DMS53 treated with DMSO at 0.1 percent for 48 hours (cell line): ENCODE measurements at regions not wholly inside any gene's neighbourhood (a gene's known extent, or its start where the extent isn't known, plus 50 kb on each side); places are given as distances from the start of the nearest gene placed in this dataset.
"Not testable (repeated sequence)": the region's sequence is repeated elsewhere in the genome, so short reads cannot be mapped to it uniquely, and the experiment has no call there.

Experiments used
- DNase-seq: peaks from one replicate; lab custom pipeline; 2025; ENCODE audit not compliant: unreplicated experiment; lab: John Stamatoyannopoulos, UW

- no peak for DNase-seq
These were observed 130.4 kb upstream of the AUTS2 start for GRCh38 chr7:69467826-69468225.

- DNase-seq, result no peak
These were observed 121.9 kb upstream of the AUTS2 start for GRCh38 chr7:69476416-69476815.

DNA sequence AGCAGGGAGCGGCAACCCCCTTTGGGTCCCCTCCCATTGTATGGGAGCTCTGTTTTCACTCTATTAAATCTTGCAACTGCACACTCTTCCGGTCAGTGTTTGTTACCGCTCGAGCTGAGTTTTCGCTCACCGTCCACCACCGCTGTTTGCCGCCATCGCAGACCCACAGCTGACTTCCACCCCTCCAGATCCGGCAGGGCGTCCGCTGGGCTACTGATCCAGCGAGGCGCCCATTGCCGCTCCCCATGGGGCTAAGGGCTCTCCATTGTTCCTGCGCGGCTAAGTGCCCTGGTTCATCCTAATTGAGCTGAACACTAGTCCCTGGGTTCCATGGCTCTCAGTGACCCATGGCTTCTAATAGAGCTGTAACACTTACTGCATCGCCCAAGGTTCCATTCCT, 115.6 kb upstream of the AUTS2 start:
- no peak for DNase-seq

- no peak for DNase-seq
These were observed 108.7 kb upstream of the AUTS2 start for GRCh38 chr7:69489533-69489932.

- DNase-seq, result no peak
These were observed 99.6 kb upstream of the AUTS2 start for GRCh38 chr7:69498671-69499070.

DNA sequence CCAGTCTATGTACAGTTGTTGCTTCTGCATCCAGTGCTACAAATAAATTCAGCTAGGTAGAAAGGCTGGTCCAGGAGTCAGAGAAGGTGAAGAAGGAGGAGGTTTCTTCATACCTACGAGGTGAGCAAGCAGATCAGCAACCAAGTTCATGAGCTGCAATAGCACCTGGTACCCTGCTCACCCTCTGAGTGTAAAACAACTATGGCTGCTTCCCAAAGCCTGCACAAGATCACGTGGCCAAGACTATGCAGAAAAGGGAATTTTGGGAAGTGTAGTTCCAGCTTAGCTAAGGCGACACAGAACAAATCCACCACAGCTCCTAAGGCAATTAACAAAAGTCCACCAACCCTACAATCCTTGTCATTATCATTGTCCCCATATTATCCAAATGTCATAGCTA, 95.9 kb upstream of the AUTS2 start:
- no peak for DNase-seq

DNA sequence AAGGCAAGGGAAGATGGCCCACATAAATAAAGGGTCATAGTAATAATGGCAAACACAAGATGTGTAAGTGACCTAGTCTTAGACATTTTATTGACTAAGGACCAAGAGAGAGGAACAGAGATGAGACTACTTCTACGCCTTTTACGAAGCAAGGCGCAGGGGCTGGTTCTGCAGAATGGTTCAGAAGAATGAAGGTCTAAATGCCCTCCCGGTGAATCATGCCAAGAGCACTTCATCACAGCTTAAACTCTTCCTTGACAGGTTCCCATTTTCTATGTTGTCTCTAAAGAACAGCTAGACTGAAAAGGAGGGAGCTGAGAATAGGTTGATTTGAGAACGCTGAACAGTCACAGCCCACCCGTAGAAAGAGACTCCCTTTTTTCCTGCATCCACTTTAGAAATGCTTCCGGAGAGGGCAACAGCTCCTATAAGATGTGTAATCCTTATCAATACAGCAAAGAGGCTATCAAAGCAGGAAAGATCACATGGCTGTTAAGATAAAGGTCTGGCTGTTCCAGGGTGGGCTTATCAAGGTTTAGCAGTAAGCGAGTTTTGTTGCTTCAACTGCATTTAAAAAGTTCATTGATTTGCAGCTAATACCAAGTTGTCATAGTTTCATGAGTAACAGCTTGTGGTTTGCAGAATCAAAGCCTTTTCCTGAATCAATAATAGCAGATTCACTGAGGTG, 93.4 kb upstream of the AUTS2 start:
- DNase-seq, result no peak

- DNase-seq, result no peak
These were observed 89.5 kb upstream of the AUTS2 start for GRCh38 chr7:69508736-69509135.

DNA sequence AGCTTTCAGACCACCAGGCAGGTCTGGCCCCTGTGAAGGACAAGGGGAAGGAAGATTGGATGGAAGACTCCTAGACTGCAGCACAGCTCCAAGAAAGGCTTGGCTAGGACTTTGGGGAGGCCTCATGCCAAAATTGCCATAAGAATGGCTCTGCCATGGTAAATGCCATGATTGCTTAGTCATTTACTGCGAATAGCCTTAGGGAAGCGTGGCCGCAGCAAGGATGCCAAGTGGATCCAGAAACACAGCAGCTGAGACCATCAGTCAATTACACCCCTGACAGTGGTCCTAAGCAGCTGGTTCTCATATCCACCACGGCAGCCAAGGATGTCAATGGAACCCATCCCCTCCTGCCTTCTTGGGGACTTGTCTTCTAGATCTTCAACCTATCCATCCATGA, 88.2 kb upstream of the AUTS2 start:
- DNase-seq, result no peak

- DNase-seq, result no peak
These were observed 82.6 kb upstream of the AUTS2 start for GRCh38 chr7:69515495-69516212.

GRCh38 chr7:69516238-69516820, 81.9 kb upstream of the AUTS2 start:
- no peak for DNase-seq

DNA sequence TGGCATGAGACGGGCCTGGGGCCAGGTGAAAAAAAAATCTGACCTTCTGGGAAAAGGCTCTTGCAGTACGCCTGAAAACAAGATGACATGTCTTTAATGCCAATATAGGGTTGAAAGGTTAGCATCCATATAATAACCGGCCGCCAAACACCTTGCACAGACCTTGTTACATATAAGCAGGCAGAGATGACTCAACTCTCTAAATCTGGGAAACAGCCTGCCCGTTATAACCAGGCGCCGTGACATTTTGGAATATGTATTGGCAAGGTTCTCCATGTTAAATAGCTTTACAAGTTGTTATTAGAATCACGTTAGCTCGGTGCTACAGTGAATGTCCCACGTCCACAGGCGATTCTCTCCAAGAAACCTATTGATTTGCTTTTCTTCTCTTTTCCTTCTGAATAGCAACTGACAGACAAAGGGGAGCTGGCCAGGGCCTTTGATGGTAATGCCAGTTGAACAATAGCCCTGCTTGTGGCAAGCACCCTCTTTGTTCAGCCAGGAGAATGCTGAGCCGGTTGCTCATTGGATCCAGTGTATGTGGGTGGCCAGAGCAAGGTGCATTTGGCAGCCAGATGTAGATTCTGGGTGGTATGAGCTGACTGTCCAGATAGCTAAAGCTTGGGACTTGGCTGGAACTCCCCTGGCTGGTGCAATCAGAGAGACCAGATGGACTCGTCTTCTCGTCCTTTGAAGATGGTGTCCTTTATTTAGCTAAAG, 80.1 kb upstream of the AUTS2 start:
- no peak for DNase-seq

- no peak for DNase-seq
These were observed 79.6 kb upstream of the AUTS2 start for GRCh38 chr7:69518705-69519077.

GRCh38 chr7:69526570-69526969, 71.7 kb upstream of the AUTS2 start:
- DNase-seq, result no peak

DNA sequence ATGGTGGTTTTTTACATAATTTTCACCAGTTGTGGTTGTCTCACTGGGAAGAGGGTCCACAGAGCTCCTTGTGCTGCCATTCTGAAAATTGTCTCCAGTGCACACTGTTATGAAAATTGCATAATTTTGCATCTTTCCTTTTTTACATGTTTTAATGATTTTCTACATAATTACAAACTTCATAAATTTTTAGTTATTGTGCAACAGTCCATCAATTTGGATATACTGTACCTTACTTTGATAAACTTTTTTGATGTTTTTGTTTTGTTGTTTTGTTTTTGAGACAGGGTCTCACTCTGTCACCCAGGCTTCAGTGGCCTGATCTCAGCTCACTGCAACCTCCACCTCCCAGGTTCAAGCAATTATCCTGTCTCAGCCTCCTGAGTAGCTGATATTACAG, 70.6 kb upstream of the AUTS2 start:
- no peak for DNase-seq

DNA sequence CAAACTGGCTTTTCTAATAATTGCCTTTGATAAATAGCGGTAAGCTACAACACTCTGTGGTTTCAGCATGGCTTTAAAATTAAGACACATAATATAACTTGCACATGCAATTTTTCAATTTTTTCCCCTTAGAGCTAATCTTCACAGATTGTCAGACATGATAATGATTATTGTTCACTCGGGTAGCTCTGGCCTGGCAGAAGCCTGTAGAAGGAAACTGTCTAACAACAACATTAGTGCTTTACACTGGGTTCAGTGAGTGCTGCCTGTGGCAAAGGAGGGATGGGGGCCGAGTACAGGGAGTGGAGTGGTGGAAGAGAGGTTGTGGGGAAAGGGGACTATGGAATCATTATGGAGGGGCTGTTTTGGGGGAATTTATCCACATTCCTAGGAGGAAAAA, 67.2 kb upstream of the AUTS2 start:
- DNase-seq, result no peak

GRCh38 chr7:69534461-69535041, 63.7 kb upstream of the AUTS2 start:
- DNase-seq, result no peak

DNA sequence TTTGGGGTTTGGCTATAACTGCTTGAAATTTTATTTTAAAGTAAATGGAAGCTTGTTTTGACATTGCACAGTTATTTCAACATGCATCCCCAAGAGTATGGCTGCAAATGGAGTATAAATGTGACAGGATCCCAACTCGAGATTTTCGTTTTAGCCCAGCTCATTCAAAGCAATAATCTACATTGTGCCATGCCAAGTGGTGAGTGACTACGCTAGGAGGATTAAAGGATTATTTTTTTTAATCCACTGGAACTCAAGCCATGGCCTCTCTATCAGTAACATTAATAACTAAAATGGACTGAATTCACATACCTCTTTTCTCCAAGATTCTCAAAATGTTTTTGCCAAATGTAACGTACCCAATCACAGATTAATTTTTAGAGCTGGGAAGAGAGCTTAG, 60.6 kb upstream of the AUTS2 start:
- no peak for DNase-seq

DNA sequence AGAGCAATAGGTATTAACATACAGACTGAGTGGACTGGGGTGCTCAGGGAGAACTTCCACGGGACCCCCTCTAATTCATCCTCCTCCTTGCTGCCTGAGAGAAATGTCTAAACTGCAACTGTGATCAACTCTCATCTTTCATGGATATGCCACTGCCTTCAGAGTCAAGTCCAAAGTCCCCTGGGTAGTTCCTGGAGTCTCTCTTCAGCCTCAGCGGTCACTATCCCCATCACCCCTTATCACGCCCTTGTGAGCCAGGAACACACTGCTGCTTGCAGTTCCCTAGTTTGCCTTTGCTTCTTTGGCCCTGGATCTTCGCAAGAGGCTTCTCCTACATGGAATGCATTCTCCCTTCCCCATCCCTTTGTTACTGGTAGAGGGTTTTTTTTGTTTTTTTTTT, 58.7 kb upstream of the AUTS2 start:
- DNase-seq, result no peak

DNA sequence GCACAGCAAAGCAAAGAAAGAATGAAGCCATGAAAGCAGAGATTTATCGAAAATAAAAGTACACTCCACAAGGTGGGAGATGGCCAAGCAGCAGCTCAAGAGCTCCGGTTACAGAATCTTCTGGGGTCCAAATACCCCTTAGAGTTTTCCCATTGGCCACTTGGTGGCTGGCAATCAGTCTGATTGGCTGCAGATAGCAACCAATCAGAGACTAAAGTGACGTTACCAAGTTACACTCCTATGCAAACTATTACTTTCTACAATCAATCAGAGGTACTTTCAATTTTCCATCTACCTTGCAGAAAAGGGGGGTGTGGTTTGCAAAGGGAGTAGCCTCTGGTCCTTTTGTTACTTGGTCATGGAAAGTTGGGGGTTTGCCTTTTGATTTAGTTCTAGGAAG, 58.0 kb upstream of the AUTS2 start:
- no peak for DNase-seq

- not testable (repeated sequence) for DNase-seq
These were observed 56.4 kb upstream of the AUTS2 start for GRCh38 chr7:69541779-69542432.
